ENCODE measurements at regions not wholly inside any gene's neighbourhood (a gene's known extent, or its start where the extent isn't known, plus 50 kb on each side); places are given as distances from the start of the nearest gene placed in this dataset.

DNA sequence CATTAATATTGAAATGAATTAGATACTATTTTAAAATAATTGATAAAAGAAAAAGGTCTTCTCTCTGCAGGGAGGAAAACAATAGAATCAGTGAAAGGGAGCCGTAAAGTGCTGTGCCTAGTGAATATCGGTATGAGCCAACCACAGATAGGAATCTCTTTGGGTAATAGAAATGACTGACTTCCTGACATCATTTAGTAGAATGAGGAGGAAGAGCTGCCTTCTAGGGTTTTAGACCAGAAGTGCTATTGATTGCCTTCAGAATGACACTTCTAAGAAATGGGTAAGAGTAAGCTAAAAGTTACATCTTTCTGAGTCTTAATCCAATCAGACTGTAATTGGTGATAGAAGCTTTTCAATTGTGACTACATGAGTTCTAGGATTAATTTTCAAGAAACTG is 134.0 kb upstream of the MAP9 start (continued):
- TF ChIP-seq, protein P1, sequence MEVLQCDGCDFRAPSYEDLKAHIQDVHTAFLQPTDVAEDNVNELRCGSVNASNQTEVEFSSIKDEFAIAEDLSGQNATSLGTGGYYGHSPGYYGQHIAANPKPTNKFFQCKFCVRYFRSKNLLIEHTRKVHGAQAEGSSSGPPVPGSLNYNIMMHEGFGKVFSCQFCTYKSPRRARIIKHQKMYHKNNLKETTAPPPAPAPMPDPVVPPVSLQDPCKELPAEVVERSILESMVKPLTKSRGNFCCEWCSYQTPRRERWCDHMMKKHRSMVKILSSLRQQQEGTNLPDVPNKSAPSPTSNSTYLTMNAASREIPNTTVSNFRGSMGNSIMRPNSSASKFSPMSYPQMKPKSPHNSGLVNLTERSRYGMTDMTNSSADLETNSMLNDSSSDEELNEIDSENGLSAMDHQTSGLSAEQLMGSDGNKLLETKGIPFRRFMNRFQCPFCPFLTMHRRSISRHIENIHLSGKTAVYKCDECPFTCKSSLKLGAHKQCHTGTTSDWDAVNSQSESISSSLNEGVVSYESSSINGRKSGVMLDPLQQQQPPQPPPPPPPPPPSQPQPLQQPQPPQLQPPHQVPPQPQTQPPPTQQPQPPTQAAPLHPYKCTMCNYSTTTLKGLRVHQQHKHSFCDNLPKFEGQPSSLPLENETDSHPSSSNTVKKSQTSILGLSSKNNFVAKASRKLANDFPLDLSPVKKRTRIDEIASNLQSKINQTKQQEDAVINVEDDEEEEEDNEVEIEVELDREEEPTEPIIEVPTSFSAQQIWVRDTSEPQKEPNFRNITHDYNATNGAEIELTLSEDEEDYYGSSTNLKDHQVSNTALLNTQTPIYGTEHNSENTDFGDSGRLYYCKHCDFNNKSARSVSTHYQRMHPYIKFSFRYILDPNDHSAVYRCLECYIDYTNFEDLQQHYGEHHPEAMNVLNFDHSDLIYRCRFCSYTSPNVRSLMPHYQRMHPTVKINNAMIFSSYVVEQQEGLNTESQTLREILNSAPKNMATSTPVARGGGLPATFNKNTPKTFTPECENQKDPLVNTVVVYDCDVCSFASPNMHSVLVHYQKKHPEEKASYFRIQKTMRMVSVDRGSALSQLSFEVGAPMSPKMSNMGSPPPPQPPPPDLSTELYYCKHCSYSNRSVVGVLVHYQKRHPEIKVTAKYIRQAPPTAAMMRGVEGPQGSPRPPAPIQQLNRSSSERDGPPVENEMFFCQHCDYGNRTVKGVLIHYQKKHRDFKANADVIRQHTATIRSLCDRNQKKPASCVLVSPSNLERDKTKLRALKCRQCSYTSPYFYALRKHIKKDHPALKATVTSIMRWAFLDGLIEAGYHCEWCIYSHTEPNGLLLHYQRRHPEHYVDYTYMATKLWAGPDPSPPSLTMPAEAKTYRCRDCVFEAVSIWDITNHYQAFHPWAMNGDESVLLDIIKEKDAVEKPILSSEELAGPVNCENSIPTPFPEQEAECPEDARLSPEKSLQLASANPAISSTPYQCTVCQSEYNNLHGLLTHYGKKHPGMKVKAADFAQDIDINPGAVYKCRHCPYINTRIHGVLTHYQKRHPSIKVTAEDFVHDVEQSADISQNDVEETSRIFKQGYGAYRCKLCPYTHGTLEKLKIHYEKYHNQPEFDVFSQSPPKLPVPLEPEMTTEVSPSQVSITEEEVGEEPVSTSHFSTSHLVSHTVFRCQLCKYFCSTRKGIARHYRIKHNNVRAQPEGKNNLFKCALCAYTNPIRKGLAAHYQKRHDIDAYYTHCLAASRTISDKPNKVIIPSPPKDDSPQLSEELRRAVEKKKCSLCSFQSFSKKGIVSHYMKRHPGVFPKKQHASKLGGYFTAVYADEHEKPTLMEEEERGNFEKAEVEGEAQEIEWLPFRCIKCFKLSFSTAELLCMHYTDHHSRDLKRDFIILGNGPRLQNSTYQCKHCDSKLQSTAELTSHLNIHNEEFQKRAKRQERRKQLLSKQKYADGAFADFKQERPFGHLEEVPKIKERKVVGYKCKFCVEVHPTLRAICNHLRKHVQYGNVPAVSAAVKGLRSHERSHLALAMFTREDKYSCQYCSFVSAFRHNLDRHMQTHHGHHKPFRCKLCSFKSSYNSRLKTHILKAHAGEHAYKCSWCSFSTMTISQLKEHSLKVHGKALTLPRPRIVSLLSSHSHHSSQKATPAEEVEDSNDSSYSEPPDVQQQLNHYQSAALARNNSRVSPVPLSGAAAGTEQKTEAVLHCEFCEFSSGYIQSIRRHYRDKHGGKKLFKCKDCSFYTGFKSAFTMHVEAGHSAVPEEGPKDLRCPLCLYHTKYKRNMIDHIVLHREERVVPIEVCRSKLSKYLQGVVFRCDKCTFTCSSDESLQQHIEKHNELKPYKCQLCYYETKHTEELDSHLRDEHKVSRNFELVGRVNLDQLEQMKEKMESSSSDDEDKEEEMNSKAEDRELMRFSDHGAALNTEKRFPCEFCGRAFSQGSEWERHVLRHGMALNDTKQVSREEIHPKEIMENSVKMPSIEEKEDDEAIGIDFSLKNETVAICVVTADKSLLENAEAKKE (CRISPR knock-in tag; IDR thresholded peaks at IDR 0.05) = no peak

- Mint-ChIP-seq H3K36me3 (ENCODE audit: low read depth) (no peaks in the 10 kb centered on the region), H3K9me3 (no peaks in the 10 kb centered on the region), H3K4me1 (peaks cover 19% of the 10 kb centered on the region), H3K27me3 (ENCODE audit: insufficient read depth, low read depth, poor library complexity) (no peaks in the 10 kb centered on the region), H3K27ac (no peak overlapping the region), H3K4me3 (no peak overlapping the region)
- ATAC-seq (no peak), DNase-seq (ENCODE audit: low spot score) (no peak)
- Histone ChIP-seq H3K79me2 (replicated peaks; ENCODE audit: insufficient read depth) (no peaks in the 10 kb centered on the region), H3K4me3 (no peak overlapping the region), H3K9me2 (ENCODE audit: insufficient read depth) (peaks cover 3% of the 10 kb centered on the region; the same call in 1 of the 2 replicates), H4K20me1 (replicated peaks; ENCODE audit: insufficient read depth) (no peaks in the 10 kb centered on the region), H3K36me3 (ENCODE audit: insufficient read depth) (no peaks in the 10 kb centered on the region), H3K4me2 (no peak overlapping the region), H3K27me3 (ENCODE audit: insufficient read depth) (no peaks in the 10 kb centered on the region), H2AFZ (no peak overlapping the region), H3K27ac (ENCODE audit: low read depth) (no peak overlapping the region), H3F3A (replicated peaks; ENCODE audit: low read depth) (no peaks in the 10 kb centered on the region), H3K4me1 (ENCODE audit: insufficient read depth) (peaks cover 20% of the 10 kb centered on the region)
- TF ChIP-seq, protein P1 (CRISPR knock-in tag; IDR thresholded peaks at IDR 0.05) = no peak
- no peak for TF ChIP-seq EZH2phosphoT487 (IDR thresholded peaks at IDR 0.05; ENCODE audit: unreplicated experiment)
- TF ChIP-seq ZNF114 (CRISPR knock-in tag; IDR thresholded peaks at IDR 0.05) = no peak
- no peak for TF ChIP-seq POLR2AphosphoS5 (IDR thresholded peaks at IDR 0.05; ENCODE audit: low read depth)
- TF ChIP-seq, protein P2, sequence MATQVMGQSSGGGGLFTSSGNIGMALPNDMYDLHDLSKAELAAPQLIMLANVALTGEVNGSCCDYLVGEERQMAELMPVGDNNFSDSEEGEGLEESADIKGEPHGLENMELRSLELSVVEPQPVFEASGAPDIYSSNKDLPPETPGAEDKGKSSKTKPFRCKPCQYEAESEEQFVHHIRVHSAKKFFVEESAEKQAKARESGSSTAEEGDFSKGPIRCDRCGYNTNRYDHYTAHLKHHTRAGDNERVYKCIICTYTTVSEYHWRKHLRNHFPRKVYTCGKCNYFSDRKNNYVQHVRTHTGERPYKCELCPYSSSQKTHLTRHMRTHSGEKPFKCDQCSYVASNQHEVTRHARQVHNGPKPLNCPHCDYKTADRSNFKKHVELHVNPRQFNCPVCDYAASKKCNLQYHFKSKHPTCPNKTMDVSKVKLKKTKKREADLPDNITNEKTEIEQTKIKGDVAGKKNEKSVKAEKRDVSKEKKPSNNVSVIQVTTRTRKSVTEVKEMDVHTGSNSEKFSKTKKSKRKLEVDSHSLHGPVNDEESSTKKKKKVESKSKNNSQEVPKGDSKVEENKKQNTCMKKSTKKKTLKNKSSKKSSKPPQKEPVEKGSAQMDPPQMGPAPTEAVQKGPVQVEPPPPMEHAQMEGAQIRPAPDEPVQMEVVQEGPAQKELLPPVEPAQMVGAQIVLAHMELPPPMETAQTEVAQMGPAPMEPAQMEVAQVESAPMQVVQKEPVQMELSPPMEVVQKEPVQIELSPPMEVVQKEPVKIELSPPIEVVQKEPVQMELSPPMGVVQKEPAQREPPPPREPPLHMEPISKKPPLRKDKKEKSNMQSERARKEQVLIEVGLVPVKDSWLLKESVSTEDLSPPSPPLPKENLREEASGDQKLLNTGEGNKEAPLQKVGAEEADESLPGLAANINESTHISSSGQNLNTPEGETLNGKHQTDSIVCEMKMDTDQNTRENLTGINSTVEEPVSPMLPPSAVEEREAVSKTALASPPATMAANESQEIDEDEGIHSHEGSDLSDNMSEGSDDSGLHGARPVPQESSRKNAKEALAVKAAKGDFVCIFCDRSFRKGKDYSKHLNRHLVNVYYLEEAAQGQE (IDR thresholded peaks at IDR 0.05; ENCODE audit: unreplicated experiment) = no peak
- no peak for TF ChIP-seq ZNF331 (CRISPR knock-in tag; IDR thresholded peaks at IDR 0.05; ENCODE audit: low read depth)
- no peak for TF ChIP-seq STAT1 (IDR thresholded peaks at IDR 0.05; ENCODE audit: unreplicated experiment)
Measured at GRCh38 chr4:155509555-155509954, 132.8 kb upstream of the MAP9 start.

All from GM23338 (cell line).